ENCODE measurements at regions not wholly inside any gene's neighbourhood (a gene's known extent, or its start where the extent isn't known, plus 50 kb on each side); places are given as distances from the start of the nearest gene placed in this dataset.
A peak's percentile ranks its signal among the peaks of the same experiment; 100 is the strongest.

DNA sequence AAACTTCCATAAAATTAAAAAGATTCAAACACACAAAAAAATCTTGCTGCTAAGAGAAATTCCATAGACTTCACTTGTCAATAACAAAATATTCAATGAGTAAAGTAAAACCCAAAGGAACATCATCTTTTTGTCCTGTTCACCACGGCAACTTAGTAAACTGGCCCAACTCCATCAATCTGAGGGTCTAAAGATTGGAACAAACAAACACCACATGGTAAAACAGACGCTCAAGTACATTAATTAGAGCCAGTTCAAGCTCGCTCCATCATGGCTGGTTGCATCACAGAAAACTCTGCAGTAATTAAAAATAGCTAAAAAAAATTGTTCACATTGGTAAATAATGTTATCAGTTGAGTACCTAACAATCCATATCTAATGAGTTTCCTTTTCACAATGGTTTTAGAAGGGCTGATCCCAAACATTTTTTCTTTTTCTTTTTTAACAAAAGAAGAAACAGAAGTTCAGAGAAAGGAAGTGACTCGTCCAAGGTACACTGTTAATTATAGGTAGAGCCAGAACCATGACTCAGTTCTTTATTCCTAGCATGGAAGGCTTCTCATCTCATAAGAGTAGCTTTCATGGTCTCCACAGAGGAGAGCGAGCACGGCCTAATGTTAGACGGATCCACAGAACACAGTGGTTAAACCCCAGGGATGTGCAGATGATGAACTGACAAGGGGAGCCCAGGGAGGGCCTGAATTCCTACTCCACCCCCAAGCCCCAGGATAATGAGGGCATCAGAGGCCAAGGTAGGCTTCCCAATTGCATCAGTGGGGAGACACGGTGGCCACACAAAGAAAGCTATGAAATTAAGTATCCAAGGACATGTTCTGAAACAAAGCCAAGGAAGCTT lies 79.2 kb upstream of the ARHGEF3 start:
- Mint-ChIP-seq H3K27ac (no peak overlapping the region), H3K4me1 (peaks cover 35% of the 10 kb centered on the region), H3K27me3 (ENCODE audit: low read depth) (no peaks in the 10 kb centered on the region), H3K9me3 (no peaks in the 10 kb centered on the region), H3K36me3 (no peaks in the 10 kb centered on the region), H3K4me3 (no peak overlapping the region)
- TF ChIP-seq, protein P1, sequence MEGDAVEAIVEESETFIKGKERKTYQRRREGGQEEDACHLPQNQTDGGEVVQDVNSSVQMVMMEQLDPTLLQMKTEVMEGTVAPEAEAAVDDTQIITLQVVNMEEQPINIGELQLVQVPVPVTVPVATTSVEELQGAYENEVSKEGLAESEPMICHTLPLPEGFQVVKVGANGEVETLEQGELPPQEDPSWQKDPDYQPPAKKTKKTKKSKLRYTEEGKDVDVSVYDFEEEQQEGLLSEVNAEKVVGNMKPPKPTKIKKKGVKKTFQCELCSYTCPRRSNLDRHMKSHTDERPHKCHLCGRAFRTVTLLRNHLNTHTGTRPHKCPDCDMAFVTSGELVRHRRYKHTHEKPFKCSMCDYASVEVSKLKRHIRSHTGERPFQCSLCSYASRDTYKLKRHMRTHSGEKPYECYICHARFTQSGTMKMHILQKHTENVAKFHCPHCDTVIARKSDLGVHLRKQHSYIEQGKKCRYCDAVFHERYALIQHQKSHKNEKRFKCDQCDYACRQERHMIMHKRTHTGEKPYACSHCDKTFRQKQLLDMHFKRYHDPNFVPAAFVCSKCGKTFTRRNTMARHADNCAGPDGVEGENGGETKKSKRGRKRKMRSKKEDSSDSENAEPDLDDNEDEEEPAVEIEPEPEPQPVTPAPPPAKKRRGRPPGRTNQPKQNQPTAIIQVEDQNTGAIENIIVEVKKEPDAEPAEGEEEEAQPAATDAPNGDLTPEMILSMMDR (IDR thresholded peaks at IDR 0.05; ENCODE audit: unreplicated experiment), result no peak
- DNase-seq (ENCODE audit: low spot score in 2 of 2, unreplicated experiment in 2 of 2), result no peak

DNA sequence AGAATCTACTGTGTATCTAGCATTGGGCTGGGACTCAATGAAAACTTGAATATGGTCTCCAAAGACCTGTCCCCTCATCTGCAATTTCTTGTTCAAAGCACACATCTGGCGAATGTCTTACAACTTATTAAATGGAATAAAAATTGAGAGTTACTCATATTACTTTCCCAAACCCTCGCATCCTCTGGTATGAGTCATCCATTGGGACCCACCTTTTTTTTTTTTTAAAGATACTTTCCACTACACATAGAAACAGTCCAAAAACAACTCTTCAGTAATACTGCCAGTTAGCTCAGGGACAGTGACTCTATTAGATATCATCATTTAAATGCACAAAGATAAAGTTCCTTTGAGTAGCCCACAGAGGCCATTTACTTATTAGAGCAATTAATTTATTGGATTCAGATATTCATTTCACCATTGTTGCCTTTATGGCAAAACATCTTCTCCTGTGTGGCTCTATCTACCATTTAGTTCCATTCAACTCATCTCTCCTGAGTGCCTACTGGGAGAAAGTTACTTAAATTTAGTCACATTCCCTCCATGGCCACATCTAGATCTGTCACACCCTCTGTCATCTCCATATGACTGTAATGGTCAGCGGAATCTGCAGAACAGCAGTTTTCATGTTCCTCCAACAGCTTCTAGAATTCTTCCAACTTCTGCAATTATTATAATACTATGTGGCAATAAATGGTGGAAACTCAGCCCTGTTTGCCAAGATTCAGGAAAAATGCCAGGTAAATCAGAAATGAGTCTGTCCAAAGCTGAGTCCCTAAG lies 77.9 kb upstream of the ARHGEF3 start:
- no peak for DNase-seq (ENCODE audit: low spot score in 2 of 2, unreplicated experiment in 2 of 2)

DNA sequence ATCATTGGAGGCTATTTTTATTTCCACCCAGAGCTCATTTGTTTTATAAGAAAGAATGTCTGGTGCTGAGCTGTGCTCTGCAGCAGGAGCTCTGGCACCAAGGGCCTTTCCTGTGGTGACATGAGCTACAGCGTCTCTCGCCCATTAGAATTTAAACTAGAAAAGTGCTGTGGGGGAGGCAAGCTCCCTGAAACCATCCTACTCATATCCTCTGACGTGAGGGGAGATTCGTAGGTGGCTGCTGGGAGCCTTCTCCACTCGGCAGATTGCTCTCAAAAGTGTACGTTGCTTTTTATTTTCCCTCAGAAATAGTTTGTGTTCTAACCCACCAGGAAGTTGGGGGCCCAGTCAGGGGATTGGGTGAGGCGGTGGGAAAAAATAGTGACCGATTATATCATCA lies 76.3 kb upstream of the ARHGEF3 start:
- Mint-ChIP-seq H3K27me3 (ENCODE audit: low read depth) (no peaks in the 10 kb centered on the region), H3K4me1 (peaks cover 52% of the 10 kb centered on the region), H3K36me3 (no peaks in the 10 kb centered on the region), H3K27ac (peak overlapping the region; percentile 88), H3K9me3 (no peaks in the 10 kb centered on the region), H3K4me3 (no peak overlapping the region)
- no peak for DNase-seq (ENCODE audit: low spot score in 2 of 2, unreplicated experiment in 2 of 2)
- TF ChIP-seq, protein P1 (IDR thresholded peaks at IDR 0.05; ENCODE audit: unreplicated experiment), result no peak

More for the DNA sequence above, 77.9 kb upstream of the ARHGEF3 start:
- Mint-ChIP-seq H3K4me3 (no peak overlapping the region), H3K36me3 (no peaks in the 10 kb centered on the region), H3K9me3 (no peaks in the 10 kb centered on the region), H3K27me3 (ENCODE audit: low read depth) (no peaks in the 10 kb centered on the region), H3K4me1 (peaks cover 39% of the 10 kb centered on the region), H3K27ac (no peak overlapping the region)
- TF ChIP-seq, protein P1 (IDR thresholded peaks at IDR 0.05; ENCODE audit: unreplicated experiment), result no peak

DNA sequence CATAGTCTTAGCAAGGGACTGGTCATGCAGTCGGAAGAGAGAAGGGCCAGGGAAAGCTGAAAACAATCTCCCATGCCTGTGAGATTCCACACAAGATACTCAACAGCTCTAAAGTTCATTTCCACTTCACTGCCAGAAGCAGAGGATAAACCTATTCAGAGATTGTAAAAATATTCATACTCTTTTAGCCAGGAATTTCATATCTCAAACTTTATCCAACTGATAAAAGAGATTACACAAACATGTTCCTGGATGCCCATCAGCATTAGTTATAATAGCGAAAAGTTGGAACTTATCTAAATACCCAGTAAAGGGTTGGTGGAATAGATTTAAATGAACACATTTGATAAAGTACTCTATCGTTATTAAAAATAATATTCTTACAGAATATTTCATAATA lies 75.2 kb upstream of the ARHGEF3 start:
- no peaks in the 10 kb centered on the region for H3K27me3 Mint-ChIP-seq (ENCODE audit: low read depth)
- H3K36me3 Mint-ChIP-seq, result no peaks in the 10 kb centered on the region
- H3K4me3 Mint-ChIP-seq, result no peak overlapping the region
- peaks cover 52% of the 10 kb centered on the region for H3K4me1 Mint-ChIP-seq
- TF ChIP-seq, protein P1 (IDR thresholded peaks at IDR 0.05; ENCODE audit: unreplicated experiment), result no peak
- H3K9me3 Mint-ChIP-seq, result no peaks in the 10 kb centered on the region
- no peak overlapping the region for H3K27ac Mint-ChIP-seq
- no peak for DNase-seq (ENCODE audit: low spot score in 2 of 2, unreplicated experiment in 2 of 2)

DNA sequence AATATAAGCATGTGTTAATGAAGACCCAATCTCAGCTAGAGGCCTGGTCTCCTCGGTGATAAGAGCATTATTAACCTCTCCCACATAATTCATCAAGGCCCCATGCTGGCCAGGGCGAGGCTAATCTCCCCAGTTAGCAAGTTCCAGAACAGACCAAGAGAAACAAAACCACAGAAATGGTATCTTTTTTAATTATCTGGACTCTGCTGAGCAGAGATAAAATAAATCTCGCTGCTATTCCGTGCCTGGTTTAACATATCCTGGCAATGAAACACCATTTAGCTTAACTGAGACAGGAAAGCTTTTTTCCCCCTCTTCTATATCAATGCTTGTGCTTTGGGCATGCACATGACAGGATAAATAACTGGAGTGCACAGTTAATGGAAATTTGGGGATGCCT lies 72.5 kb upstream of the ARHGEF3 start:
- Mint-ChIP-seq H3K36me3 (no peaks in the 10 kb centered on the region), H3K27ac (peak overlapping the region; percentile 60), H3K9me3 (no peaks in the 10 kb centered on the region), H3K27me3 (ENCODE audit: low read depth) (no peaks in the 10 kb centered on the region), H3K4me1 (peaks cover 59% of the 10 kb centered on the region), H3K4me3 (no peak overlapping the region)
- TF ChIP-seq, protein P1 (IDR thresholded peaks at IDR 0.05; ENCODE audit: unreplicated experiment), result no peak
- no peak for DNase-seq (ENCODE audit: low spot score in 2 of 2, unreplicated experiment in 2 of 2)
